NCI-H1048 (cell line): ENCODE measurements at regions not wholly inside any gene's neighbourhood (a gene's known extent, or its start where the extent isn't known, plus 50 kb on each side); places are given as distances from the start of the nearest gene placed in this dataset.

ENCODE experiments used
- DNase-seq: peaks from one replicate; lab custom pipeline; 2025; lab: John Stamatoyannopoulos, UW

DNA sequence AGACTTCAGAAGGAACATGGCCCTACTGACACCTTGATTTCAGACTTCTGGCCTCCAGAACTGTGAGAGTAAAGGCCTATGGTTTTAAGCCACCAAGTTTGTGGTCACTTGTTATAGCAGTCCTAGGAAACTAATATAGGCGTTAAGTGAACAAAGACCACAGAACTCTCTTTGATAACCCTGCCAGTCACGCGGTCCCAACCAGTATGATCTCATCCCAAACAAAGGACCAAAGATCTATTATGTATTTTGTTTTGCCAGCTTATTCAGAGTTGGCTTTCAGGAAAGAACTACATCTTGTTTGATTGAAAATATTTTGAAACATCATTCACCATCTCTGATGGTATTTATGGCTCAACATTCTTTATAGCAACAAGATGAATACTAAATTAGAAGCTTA lies 294.4 kb upstream of the SLCO3A1 start:
- no peak for DNase-seq

DNA sequence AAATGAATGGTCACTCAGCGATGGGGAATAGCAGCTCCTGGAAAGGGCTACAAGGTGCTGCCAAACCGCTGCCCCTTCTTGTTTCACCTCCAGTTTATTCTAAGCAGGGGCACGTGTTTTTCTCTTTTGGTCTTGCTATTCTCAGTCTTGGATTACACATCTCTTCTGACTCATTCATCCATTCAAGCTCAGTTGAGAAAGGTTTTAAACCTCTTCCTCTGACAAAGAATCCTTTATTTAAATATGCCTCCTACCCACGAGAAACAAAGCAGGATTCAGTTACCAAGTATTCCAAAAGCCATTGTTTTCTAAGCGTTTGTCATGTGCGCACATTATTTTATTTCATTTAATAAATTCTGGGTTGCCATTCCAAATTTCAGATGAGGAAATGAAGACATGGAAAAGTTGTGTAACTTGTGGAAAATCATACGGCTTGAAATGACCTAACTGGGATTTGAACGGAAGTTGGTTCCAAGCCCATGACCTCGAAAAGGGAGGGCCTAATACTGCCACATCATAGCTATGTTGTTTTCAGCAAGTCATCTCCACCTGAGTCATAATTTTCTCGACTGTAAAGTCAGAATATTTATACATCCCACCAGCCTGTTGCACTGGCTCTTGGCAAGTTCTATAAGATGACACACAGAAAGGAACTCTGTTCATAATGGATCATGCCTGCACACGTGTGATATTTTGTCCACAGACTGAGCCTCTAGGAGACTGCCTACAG lies 292.0 kb upstream of the SLCO3A1 start:
- DNase-seq: no peak

DNA sequence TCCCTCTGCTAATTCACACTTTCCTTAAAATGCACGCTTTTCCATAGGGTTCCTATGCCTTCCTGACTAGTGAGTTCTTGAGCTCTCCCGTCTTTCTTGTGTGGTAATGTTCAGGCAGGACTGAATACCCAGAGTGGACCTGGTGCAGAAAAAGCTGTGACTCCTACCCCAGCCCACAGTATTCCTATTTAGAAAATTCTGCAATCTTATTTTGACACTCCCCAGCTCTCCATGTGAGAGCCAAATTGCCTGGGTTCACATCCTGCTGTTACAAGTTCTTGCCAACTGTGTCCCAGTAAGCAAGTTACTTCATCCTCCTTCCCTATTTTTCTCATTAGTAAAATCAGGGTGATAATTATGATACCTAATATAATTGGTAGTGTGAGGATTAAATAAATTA lies 290.8 kb upstream of the SLCO3A1 start:
- DNase-seq: no peak

DNA sequence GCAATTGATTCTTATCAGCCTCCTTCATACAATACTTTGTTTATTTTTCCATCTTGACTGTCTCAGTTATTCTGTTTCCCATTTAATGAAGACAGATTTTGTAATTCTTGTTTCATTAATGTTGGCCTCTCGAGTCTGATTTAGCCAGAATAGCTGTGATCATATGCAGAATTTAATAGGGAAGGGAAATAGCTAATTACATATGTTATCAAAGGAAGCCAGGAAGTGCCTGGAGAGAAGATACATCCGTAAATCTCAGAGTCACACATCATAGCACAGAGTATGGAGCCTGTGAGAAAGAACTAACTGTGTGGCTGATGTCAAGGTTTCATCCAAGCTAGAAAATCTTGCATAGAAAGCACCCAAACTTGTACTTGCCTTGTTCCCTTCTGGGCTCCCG lies 288.9 kb upstream of the SLCO3A1 start:
- no peak for DNase-seq

DNA sequence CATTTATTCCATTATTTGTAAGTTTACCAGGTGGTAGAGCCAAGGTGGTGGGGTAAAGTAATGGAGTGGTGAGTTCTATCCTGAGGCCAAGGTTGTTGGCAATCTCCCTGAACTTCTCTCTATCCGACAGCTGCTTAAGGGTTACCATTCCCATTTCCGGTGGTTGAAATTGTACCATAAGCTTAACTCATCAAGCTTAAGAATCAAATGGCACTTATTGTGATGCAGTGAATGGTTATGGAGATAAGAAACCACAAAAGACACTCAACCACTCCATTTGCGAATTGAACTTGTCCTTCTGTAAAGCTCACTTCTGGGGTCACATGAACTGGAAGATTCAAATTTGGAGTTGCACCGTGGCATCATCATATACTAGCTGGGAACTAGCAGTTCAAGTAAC lies 287.4 kb upstream of the SLCO3A1 start:
- no peak for DNase-seq

DNA sequence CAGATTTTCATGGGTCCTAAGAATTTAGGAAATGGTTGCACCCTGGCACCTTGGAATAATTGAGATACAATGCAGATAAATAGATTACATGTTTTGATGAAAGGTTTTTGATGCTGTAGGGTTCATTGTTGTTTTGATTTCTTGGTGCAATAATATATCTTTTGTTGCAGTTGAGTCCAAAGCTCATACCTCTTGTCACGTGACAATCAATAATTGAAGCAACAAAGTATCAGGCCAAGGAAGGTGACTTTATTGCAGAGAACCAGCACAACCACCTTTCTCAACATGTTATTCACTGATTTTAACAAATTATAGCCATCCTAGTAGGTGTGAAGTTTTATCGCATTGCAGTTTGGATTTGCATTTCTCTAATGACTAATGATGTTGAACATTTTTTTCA lies 285.5 kb upstream of the SLCO3A1 start:
- DNase-seq: no peak

DNA sequence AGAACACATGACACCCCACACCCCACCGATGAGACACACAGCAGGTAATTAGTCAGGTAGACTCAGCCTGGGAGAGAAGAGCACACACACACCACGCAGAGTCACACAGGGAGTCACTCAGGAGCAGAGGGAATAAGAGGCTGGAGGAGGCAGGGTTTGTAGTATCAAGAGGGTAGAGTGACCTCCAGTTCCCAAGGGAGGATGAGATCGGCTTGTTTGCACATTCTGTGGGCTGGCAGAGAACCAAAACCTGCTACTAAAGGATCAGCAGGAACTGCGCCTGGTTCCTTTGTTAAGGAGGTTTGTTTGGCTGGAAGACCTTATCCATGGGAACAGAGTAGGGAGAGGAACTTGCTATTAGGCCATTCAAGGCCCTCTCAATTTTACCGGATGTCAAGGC lies 281.4 kb upstream of the SLCO3A1 start:
- DNase-seq: no peak

- DNase-seq: no peak
Measured at GRCh38 chr15:91576096-91576495, 277.4 kb upstream of the SLCO3A1 start.

- DNase-seq: no peak
Measured at GRCh38 chr15:91578511-91578910, 275.0 kb upstream of the SLCO3A1 start.

DNA sequence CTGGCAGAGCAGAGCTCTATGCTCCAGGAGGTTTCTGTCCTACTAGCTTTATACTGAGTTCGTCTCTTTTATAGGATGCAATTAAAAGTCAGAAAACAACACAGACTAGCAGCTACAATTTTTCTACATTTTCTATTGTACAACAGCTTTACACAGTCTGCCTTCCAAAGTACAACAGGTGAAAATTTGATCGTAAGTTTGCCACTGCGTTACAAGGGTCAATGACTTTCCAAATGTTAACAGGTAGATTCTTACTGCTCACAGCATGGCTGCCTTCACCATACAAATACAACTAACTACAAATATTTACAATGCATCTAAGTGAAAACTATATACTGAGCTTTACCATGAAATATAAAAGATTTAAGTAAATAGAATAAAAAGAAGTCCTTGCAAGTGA lies 268.6 kb upstream of the SLCO3A1 start:
- DNase-seq: no peak

- no peak for DNase-seq
Measured at GRCh38 chr15:91586560-91586959, 266.9 kb upstream of the SLCO3A1 start.

DNA sequence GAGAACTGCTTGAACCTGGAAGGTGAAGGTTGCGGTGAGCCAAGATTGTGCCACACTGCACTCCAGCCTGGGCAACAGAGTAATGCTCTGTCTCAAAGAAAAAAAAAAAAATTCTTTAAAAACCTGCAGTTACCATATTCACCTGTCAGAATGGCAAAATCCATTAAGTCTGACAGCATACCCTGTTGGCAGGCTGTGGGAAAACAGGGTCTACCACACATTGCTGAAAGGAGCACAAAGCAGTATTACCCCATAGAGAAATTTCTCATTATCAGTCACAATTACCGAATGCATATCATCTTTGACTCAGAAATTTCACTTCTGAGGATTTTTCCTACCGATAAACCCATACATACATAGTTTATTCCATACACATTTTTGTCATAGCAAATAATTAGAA lies 264.1 kb upstream of the SLCO3A1 start:
- no peak for DNase-seq

- DNase-seq: no peak
Measured at GRCh38 chr15:91592567-91592966, 260.9 kb upstream of the SLCO3A1 start.

DNA sequence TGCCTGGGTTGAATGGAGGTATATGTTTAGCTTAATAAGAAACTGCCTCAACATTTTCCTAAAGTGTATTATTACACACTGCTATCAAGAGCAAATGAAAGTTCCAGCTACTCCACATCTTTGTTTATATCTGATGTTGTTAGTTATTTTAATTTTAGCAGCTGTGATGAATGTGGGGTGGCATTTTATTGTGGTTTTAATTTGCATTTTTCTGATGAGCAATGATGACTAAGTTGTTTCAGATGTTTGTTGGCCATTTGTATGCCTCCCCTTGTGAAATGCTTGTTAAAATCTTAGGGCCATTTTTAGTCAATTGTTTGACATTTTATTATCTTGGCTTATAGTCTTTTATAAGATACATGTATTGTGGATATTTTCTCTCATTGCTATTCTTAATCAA lies 260.4 kb upstream of the SLCO3A1 start:
- DNase-seq: no peak

DNA sequence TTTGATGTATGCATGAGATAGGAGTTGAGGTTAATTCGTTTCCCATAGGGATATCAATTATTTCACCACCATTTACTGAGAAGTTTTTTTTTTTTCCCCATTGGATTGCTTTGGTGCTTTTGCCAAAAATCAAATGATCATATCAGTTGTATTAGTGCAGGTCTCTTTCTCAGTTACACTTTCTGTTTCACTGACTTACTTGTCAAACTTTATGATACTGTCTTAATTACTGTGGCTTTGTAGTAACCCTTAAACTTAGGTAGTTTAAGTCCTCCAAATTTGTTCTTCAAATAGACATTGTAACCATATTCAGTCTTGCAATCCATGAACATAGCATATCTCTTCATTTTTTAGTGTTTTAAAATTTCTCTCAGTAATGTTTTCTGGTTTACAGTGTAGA lies 259.9 kb upstream of the SLCO3A1 start:
- no peak for DNase-seq

DNA sequence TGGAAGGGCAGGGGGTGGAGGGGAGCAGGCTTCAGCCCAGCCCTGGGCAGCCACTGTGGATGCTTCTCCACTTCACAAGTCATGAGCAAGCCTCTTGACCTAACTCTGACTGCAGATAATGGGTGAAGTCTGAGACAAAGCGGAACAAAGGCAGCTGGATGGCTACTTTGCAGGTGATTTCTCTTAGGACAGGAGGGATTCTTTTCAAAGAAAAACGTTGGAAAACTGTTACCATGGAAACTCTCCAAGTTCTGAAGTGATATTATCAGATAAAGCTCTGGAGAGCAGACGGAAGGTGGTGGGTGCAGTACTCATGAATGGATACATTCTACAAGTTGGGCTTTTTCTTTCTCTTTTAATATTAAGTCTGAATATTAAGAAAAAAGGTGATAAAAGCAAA lies 254.2 kb upstream of the SLCO3A1 start:
- DNase-seq: no peak

GRCh38 chr15:91603384-91604080 lies 250.0 kb upstream of the SLCO3A1 start:
- DNase-seq: no peak

- DNase-seq: no peak
Measured at GRCh38 chr15:91604122-91604521, 249.4 kb upstream of the SLCO3A1 start.

DNA sequence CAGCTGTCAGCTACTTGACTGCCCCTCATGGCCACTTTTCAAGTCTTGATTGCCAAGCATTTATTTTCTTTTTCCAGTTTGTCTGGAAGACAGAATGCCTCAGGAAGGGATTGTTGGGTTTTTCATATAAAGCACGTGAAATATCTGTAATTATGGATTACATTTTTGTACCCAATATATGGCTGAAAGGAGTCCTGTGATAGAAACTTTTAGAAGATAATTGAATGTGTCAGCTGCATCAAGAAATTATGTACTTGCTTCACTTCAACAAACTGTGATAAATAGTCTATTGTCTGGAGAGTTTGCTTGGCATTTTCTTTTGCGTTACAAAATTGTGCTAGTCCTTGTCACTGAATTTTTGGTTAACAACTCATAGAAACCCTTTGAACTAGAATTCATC lies 247.9 kb upstream of the SLCO3A1 start:
- no peak for DNase-seq

- no peak for DNase-seq
Measured at GRCh38 chr15:91609231-91609630, 244.3 kb upstream of the SLCO3A1 start.

DNA sequence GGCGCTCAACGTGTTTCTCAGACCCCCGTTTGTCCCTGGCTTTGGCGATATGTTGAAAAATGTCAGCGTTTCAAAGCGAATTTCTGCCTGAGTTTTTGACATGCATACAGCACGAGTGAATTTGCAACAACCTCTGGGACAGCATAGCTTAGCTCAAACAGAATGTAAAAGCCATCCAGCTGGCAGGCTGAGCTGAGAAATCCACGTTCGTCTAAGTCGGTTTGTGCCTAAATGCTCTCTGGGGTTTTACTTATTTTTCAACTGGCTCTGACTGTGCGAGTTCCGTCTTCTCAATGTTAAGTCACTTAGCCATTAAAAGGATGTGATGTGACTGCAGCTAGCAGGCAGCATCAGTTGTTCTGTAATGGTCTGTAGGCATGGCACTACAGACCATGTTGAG lies 243.5 kb upstream of the SLCO3A1 start:
- no peak for DNase-seq

DNA sequence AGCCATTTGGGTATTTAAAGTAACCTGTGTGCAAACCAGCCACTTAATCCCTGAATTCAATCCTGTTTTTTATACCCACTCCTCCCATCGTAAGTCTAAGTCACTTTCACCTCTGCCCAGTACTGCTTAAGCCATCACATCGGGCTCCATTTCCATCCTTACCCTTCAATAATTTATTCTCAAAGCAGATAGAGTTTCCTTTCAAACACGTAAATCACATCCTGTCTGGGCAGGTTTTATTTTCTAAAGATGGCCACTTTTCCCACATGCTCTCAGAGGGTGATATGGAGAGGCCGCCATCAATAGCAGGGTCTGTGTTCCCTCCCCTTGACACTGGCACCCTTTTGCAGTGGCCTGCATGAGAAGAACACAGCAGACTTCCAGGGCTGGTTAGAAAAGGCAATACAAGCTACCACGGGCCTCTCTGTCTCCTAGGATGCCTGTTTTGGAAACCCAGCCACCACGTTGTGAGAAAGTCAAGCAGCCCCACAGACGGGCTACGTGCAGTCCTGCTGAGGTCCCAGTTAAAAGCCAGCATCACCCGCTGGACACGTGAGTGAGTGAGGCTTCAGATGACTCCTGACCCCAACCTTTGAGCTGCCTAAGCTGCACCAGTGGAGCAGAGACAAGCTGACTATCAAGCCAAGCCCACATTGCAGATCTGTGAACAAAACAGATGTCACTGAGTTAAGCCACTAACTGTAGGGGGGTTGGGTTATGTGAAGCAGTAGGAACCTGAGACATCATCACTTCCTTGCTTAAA lies 241.8 kb upstream of the SLCO3A1 start:
- no peak for DNase-seq

GRCh38 chr15:91620229-91620628 lies 233.3 kb upstream of the SLCO3A1 start:
- DNase-seq: no peak
